SK-N-SH treated with all-trans-retinoic acid at 6 μM for 48 hours (cell line): ENCODE measurements at regions not wholly inside any gene's neighbourhood (a gene's known extent, or its start where the extent isn't known, plus 50 kb on each side); places are given as distances from the start of the nearest gene placed in this dataset.

Experiments used
- ARNTL ChIP-seq: fragments of 450-650 bp; formaldehyde crosslinking; IDR thresholded peaks from 2 replicates; pipeline ENCODE4 v1.5.0; 2020; ENCODE audit warnings: low read depth, mild to moderate bottlenecking, moderate library complexity, borderline replicate concordance
- GLIS3 ChIP-seq: fragments of 250-450 bp; sonication (Bioruptor Pico); IDR thresholded peaks from 2 replicates; pipeline ENCODE4 v1.5.0; 2020; ENCODE audit warnings: mild to moderate bottlenecking, moderate library complexity
- PPARA ChIP-seq: fragments of 250-450 bp; sonication (Bioruptor Pico); IDR thresholded peaks from 2 replicates; pipeline ENCODE4 v1.5.0; 2020; ENCODE audit warnings: mild to moderate bottlenecking, borderline replicate concordance
- RARB ChIP-seq: fragments of 250-450 bp; sonication (Bioruptor Pico); IDR thresholded peaks from 2 replicates; pipeline ENCODE4 v1.8.0; 2021; ENCODE audit warnings: mild to moderate bottlenecking, moderate library complexity
- TOX ChIP-seq: fragments of 250-450 bp; sonication (Bioruptor Pico); IDR thresholded peaks from 2 replicates; pipeline ENCODE4 v1.8.0; 2021; ENCODE audit warnings: mild to moderate bottlenecking, moderate library complexity, borderline replicate concordance
- ZC3H10 ChIP-seq: fragments of 250-450 bp; sonication (Bioruptor Pico); IDR thresholded peaks from 2 replicates; pipeline ENCODE4 v1.5.1; 2021; ENCODE audit warnings: mild to moderate bottlenecking, moderate library complexity
- ZFP3 ChIP-seq: fragments of 250-450 bp; sonication (Bioruptor Pico); IDR thresholded peaks from 2 replicates; pipeline ENCODE4 v1.5.0; 2020; ENCODE audit warnings: mild to moderate bottlenecking, moderate library complexity
- ZFP30 ChIP-seq: fragments of 450-650 bp; formaldehyde crosslinking; IDR thresholded peaks from 2 replicates; pipeline ENCODE4 v1.5.0; 2022; ENCODE audit warnings: mild to moderate bottlenecking, moderate library complexity
- ZNF70 ChIP-seq: fragments of 450-650 bp; formaldehyde crosslinking; IDR thresholded peaks from 2 replicates; pipeline ENCODE4 v1.5.0; 2020; ENCODE audit warnings: mild to moderate bottlenecking, moderate library complexity
- ZNF8 ChIP-seq: fragments of 450-650 bp; formaldehyde crosslinking; IDR thresholded peaks from 2 replicates; pipeline ENCODE4 v1.5.0; 2020; ENCODE audit warnings: mild to moderate bottlenecking, moderate library complexity
- TF ChIP-seq, protein P1 (sequence below): fragments of 250-450 bp; sonication (Bioruptor Pico); IDR thresholded peaks from 2 replicates; pipeline ENCODE4 v1.8.0; 2020; ENCODE audit warnings: mild to moderate bottlenecking, moderate library complexity, borderline replicate concordance
- TF ChIP-seq, protein P2 (sequence below): fragments of 250-450 bp; sonication (Bioruptor Pico); IDR thresholded peaks from 2 replicates; pipeline ENCODE4 v1.5.1; 2021; ENCODE audit warnings: mild to moderate bottlenecking, moderate library complexity
- TF ChIP-seq, protein P3 (sequence below): fragments of 250-450 bp; sonication (Bioruptor Pico); IDR thresholded peaks from 2 replicates; pipeline ENCODE4 v1.8.0; 2021; ENCODE audit warnings: low read depth, mild to moderate bottlenecking, moderate library complexity, borderline replicate concordance
- TF ChIP-seq, protein P4 (sequence below): fragments of 250-450 bp; sonication (Bioruptor Pico); IDR thresholded peaks from 2 replicates; pipeline ENCODE4 v1.5.1; 2020; ENCODE audit warnings: low read depth, mild to moderate bottlenecking, moderate library complexity

DNA sequence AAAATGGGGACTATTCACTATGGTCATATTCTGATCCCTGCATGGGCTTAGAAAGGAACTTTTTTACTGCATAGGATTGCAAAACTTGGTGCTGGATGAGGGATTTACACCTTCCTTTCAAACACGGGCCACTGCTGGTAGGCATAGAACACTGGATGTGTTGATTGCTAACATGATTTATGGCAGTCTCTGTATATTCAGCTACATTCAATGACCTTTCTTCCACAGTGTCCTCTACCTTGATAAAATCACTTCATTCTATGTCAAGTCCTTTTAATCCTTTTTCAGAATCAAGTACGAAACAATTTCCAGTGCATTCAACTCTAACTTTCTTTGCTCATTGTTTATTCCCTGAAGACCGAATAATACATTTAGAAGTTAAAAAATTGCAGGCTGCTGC lies 91.9 kb upstream of the ATG10 start:
- TF ChIP-seq, protein P1, sequence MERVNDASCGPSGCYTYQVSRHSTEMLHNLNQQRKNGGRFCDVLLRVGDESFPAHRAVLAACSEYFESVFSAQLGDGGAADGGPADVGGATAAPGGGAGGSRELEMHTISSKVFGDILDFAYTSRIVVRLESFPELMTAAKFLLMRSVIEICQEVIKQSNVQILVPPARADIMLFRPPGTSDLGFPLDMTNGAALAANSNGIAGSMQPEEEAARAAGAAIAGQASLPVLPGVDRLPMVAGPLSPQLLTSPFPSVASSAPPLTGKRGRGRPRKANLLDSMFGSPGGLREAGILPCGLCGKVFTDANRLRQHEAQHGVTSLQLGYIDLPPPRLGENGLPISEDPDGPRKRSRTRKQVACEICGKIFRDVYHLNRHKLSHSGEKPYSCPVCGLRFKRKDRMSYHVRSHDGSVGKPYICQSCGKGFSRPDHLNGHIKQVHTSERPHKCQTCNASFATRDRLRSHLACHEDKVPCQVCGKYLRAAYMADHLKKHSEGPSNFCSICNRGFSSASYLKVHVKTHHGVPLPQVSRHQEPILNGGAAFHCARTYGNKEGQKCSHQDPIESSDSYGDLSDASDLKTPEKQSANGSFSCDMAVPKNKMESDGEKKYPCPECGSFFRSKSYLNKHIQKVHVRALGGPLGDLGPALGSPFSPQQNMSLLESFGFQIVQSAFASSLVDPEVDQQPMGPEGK (CRISPR knock-in tag), result no peak
- TF ChIP-seq ZFP30 (CRISPR knock-in tag) (no peak), ZNF70 (no peak), RARB (CRISPR knock-in tag) (no peak), ZC3H10 (CRISPR knock-in tag) (no peak), PPARA (CRISPR knock-in tag) (no peak), ZFP3 (CRISPR knock-in tag) (no peak), TOX (CRISPR knock-in tag) (no peak), ZNF8 (CRISPR knock-in tag) (no peak), ARNTL (CRISPR knock-in tag) (no peak), GLIS3 (CRISPR knock-in tag) (no peak)
- TF ChIP-seq, protein P2, sequence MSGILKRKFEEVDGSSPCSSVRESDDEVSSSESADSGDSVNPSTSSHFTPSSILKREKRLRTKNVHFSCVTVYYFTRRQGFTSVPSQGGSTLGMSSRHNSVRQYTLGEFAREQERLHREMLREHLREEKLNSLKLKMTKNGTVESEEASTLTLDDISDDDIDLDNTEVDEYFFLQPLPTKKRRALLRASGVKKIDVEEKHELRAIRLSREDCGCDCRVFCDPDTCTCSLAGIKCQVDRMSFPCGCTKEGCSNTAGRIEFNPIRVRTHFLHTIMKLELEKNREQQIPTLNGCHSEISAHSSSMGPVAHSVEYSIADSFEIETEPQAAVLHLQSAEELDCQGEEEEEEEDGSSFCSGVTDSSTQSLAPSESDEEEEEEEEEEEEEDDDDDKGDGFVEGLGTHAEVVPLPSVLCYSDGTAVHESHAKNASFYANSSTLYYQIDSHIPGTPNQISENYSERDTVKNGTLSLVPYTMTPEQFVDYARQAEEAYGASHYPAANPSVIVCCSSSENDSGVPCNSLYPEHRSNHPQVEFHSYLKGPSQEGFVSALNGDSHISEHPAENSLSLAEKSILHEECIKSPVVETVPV, result no peak
- TF ChIP-seq, protein P3, sequence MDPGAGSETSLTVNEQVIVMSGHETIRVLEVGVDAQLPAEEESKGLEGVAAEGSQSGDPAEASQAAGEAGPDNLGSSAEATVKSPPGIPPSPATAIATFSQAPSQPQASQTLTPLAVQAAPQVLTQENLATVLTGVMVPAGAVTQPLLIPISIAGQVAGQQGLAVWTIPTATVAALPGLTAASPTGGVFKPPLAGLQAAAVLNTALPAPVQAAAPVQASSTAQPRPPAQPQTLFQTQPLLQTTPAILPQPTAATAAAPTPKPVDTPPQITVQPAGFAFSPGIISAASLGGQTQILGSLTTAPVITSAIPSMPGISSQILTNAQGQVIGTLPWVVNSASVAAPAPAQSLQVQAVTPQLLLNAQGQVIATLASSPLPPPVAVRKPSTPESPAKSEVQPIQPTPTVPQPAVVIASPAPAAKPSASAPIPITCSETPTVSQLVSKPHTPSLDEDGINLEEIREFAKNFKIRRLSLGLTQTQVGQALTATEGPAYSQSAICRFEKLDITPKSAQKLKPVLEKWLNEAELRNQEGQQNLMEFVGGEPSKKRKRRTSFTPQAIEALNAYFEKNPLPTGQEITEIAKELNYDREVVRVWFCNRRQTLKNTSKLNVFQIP (CRISPR knock-in tag), result no peak
- TF ChIP-seq, protein P4, sequence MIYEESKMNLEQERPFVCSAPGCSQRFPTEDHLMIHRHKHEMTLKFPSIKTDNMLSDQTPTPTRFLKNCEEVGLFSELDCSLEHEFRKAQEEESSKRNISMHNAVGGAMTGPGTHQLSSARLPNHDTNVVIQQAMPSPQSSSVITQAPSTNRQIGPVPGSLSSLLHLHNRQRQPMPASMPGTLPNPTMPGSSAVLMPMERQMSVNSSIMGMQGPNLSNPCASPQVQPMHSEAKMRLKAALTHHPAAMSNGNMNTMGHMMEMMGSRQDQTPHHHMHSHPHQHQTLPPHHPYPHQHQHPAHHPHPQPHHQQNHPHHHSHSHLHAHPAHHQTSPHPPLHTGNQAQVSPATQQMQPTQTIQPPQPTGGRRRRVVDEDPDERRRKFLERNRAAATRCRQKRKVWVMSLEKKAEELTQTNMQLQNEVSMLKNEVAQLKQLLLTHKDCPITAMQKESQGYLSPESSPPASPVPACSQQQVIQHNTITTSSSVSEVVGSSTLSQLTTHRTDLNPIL (CRISPR knock-in tag), result no peak
